Activated CD4-positive, alpha-beta T cell treated with anti-CD3 and anti-CD28 coated beads, Interleukin-2, amount 10 ng/mL, durations not matched to agents 24 days and 14 days (primary cell): ENCODE measurements at regions not wholly inside any gene's neighbourhood (a gene's known extent, or its start where the extent isn't known, plus 50 kb on each side); places are given as distances from the start of the nearest gene placed in this dataset.

Experiments
- DNase-seq: peaks from one replicate; pipeline ENCODE4 v3.0.0; 2022
- H3K27ac Mint-ChIP-seq: one replicate; pipeline ENCODE4 v1.8.0; 2022; ENCODE audit warnings: mild to moderate bottlenecking, mixed read lengths
- H3K27me3 Mint-ChIP-seq: one replicate; pipeline ENCODE4 v1.8.0; 2022; ENCODE audit warnings: mixed read lengths
- H3K36me3 Mint-ChIP-seq: one replicate; pipeline ENCODE4 v1.8.0; 2022; ENCODE audit warnings: low read depth, mild to moderate bottlenecking, mixed read lengths
- H3K4me1 Mint-ChIP-seq: one replicate; pipeline ENCODE4 v1.8.0; 2021; ENCODE audit warnings: mixed read lengths
- H3K4me3 Mint-ChIP-seq: one replicate; pipeline ENCODE4 v1.8.0; 2022; ENCODE audit warnings: mild to moderate bottlenecking, moderate library complexity, mixed read lengths
- H3K9me3 Mint-ChIP-seq: one replicate; pipeline ENCODE4 v1.8.0; 2021; ENCODE audit warnings: mixed read lengths
- intact Hi-C: fragments of 100-400 bp; cut with micrococcal nuclease; formaldehyde crosslinking; loops from one replicate; pipeline ENCODE4 v1.15.1; 2023

GRCh38 chr11:70645537-70645936, 247.2 kb downstream of the CTTN start:
- H3K4me3 Mint-ChIP-seq = no peak overlapping the region
- intact Hi-C loops = no loop called here
- H3K27ac Mint-ChIP-seq = no peak overlapping the region
- H3K27me3 Mint-ChIP-seq = no peaks in the 10 kb centered on the region
- no peaks in the 10 kb centered on the region for H3K36me3 Mint-ChIP-seq
- DNase-seq = no peak
- H3K4me1 Mint-ChIP-seq = no peaks in the 10 kb centered on the region
- no peaks in the 10 kb centered on the region for H3K9me3 Mint-ChIP-seq

GRCh38 chr11:70646272-70647049, 248.1 kb downstream of the CTTN start:
- DNase-seq = no peak
- Mint-ChIP-seq H3K4me3 (no peak overlapping the region), H3K4me1 (no peaks in the 10 kb centered on the region), H3K27ac (no peak overlapping the region), H3K36me3 (no peaks in the 10 kb centered on the region), H3K9me3 (no peaks in the 10 kb centered on the region), H3K27me3 (no peaks in the 10 kb centered on the region)
- intact Hi-C loops = no loop called here

DNA sequence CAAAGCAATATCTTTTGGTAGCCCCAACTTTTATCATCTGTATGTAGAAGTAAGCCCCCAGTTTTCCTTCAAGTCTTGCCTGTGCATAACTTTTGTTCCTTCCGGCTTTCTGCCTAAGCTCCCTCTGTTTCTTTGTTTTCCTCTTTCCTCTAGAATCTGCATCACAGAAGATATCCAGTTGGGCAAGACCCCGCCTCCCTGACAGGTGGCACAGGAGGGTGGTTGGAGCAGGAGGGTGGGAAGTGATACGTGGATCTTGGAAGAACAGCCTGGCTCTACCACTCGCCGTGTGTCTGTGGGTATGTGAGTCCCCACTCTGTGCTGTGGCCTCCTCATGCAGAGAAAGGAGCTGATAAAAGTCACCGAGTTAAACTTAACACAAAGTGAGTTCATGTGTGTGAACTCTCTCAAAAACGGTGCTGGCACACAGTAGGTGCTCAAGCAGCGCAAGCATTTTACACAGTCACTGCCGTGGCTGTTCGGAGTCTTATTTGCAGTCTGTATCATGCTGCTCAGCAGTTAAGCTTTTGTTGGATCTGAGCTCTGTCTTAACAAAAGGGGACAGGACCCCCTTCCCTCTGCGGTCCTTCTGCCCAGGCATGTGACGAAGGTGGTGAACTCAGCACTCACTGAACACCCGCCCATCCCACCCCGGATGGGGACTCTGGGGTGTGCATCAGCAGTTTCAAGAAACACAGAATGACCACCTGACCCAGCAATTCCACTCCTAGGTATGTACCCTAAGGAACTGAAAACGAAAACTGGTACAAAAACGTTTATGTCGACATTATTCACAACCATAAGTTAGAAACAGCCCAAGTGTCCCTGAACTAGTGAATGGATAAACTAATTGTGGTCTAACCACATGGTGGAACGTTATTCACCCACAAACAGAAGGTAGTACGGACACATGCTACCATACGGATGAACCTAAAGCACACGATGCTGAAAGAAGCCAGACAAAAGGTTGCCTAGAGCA, 249.1 kb downstream of the CTTN start:
- Mint-ChIP-seq H3K4me3 (no peak overlapping the region), H3K36me3 (no peaks in the 10 kb centered on the region), H3K9me3 (no peaks in the 10 kb centered on the region), H3K27me3 (no peaks in the 10 kb centered on the region), H3K27ac (no peak overlapping the region), H3K4me1 (no peaks in the 10 kb centered on the region)
- no peak for DNase-seq
- intact Hi-C loops = no loop called here

DNA sequence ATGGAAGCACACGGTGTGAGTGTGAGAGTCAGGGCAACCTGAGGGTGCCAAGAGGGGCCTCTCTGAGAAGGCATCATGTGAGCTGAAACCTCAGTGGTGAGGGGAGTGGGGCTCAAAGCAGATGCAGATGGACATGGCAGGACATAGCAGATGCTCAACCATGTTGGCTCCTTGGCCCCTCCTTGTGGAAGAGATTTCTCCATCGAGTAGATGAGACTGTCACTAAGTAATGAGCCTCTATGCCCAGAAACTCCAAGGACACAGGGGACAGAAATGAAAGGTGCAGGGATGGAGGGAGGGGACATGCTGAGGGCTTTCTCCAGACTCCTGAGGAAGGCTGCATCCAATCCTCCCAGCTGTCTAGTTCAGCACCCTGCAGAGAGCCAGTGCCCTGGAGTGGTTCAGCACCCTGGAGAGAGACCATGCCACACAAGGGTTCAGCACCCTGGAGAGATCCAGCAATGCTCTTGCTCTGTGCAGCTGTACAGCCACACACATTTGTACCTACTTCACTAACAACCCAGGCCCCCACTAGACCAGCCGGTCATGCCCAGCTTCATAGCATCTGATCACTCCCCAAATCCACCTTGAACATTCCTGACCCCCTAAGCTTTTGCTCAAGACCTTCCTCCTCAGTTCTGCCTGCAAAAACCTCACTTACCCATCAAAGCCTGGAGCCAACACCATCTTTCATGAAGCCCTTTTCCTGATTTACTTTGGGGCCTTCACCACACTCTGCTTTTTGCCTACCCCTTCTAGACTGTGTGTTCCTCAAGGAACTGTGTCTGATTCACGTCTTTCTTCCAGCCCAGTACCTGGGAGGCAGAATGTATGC, 252.0 kb downstream of the CTTN start:
- Mint-ChIP-seq H3K27ac (no peak overlapping the region), H3K9me3 (no peaks in the 10 kb centered on the region), H3K36me3 (no peaks in the 10 kb centered on the region), H3K27me3 (no peaks in the 10 kb centered on the region), H3K4me3 (no peak overlapping the region), H3K4me1 (no peaks in the 10 kb centered on the region)
- DNase-seq = peak; percentile 88
- intact Hi-C loops = no loop called here

- intact Hi-C loops = no loop called here
- H3K4me1 Mint-ChIP-seq = no peaks in the 10 kb centered on the region
- DNase-seq = no peak
- H3K36me3 Mint-ChIP-seq = no peaks in the 10 kb centered on the region
- no peak overlapping the region for H3K27ac Mint-ChIP-seq
- no peaks in the 10 kb centered on the region for H3K27me3 Mint-ChIP-seq
- H3K4me3 Mint-ChIP-seq = no peak overlapping the region
- H3K9me3 Mint-ChIP-seq = no peaks in the 10 kb centered on the region
Measured at GRCh38 chr11:70651031-70651430, 252.7 kb downstream of the CTTN start.

DNA sequence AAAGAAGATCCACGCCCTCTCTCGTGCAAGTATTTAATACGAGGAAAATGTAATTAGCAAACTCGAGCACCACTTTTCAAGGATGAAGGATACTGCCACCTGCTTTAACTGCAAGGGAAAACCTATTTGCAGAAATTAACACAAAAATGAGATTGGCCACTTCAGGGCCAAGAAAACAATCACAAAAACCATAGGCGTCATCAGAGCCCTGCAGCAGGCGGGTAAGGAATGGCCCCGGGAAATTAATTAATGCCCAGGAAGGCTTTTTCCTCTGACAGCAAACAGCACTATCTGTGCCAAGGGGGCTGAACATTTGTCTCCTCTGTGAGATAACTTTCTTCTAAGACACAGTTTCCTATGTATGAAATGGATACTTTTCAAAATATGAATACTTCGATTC, 255.7 kb downstream of the CTTN start:
- no peaks in the 10 kb centered on the region for H3K4me1 Mint-ChIP-seq
- intact Hi-C loops = no loop called here

DNA sequence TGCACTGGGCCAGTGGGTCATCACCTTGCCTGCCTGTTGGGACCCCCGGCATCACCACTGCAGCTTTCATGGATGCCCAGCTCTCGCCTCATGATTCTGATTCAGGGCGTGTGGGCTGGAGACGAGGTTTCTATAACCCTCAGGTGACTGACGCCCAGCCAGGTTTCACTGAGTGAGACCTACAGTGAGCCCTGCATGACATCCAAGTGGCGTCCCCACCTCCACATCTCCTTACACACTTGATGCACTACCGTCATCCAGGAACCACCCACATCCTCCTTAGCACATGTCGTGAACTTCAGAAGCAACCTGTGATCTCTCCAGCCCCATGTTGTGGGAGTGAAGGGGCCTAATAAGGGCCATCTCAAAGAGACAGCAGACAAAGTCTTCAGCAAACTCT, 257.5 kb downstream of the CTTN start:
- intact Hi-C loops = no loop called here
- H3K4me1 Mint-ChIP-seq = no peaks in the 10 kb centered on the region
- H3K27ac Mint-ChIP-seq = no peak overlapping the region

More for the DNA sequence above, 255.7 kb downstream of the CTTN start:
- no peak overlapping the region for H3K4me3 Mint-ChIP-seq
- H3K36me3 Mint-ChIP-seq = no peaks in the 10 kb centered on the region
- no peaks in the 10 kb centered on the region for H3K27me3 Mint-ChIP-seq
- H3K9me3 Mint-ChIP-seq = no peaks in the 10 kb centered on the region
- DNase-seq = no peak
- no peak overlapping the region for H3K27ac Mint-ChIP-seq

DNA sequence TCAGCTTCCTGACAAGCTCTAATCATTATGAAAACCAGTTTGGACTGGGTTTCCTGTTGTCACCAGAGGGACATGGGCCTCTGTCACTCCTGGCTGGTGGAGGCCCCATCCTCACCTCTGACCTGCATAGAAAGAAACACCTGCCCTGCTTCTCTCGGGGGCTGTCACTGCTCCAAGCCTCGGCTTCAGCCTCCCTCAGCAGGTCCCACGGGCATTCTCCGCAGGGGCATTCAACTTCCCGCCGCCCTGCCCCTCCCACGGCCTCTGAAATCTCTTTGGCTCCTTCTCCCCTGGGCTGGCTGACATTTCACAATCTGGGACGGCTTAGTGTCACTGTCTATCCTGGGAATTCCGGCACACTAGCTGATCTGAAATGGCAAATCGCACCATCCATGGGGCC, 257.9 kb downstream of the CTTN start:
- peaks cover 9% of the 10 kb centered on the region for H3K27me3 Mint-ChIP-seq
- H3K4me3 Mint-ChIP-seq = no peak overlapping the region

More for the DNA sequence above, 257.5 kb downstream of the CTTN start:
- Mint-ChIP-seq H3K4me3 (no peak overlapping the region), H3K9me3 (no peaks in the 10 kb centered on the region), H3K36me3 (no peaks in the 10 kb centered on the region), H3K27me3 (peaks cover 5% of the 10 kb centered on the region)
- DNase-seq = no peak

GRCh38 chr11:70660059-70660888, 261.9 kb downstream of the CTTN start:
- Mint-ChIP-seq H3K4me1 (no peaks in the 10 kb centered on the region), H3K27me3 (peaks cover 17% of the 10 kb centered on the region), H3K4me3 (no peak overlapping the region), H3K9me3 (no peaks in the 10 kb centered on the region), H3K27ac (no peak overlapping the region), H3K36me3 (no peaks in the 10 kb centered on the region)
- intact Hi-C loops = no loop called here
- DNase-seq = no peak

More for the DNA sequence above, 257.9 kb downstream of the CTTN start:
- H3K4me1 Mint-ChIP-seq = no peaks in the 10 kb centered on the region
- H3K9me3 Mint-ChIP-seq = no peaks in the 10 kb centered on the region
- H3K27ac Mint-ChIP-seq = no peak overlapping the region
- DNase-seq = no peak
- no peaks in the 10 kb centered on the region for H3K36me3 Mint-ChIP-seq
- intact Hi-C loops = no loop called here

DNA sequence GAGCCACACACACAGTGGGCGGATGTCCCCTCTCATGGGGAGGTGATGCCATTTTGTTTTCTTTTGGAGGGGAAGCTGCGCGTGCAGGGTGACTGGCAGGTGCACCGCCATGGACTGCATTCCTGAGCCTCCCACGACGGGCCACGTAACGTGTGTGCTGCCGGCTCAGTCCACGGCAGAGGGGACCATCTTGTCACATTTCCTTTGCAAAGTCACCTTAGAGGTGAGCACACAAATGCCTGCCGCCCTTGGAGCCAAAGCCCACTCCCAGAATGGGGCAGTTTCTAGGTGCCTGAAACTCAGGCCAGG, 262.5 kb downstream of the CTTN start:
- intact Hi-C loops = no loop called here
- Mint-ChIP-seq H3K4me1 (no peaks in the 10 kb centered on the region), H3K9me3 (no peaks in the 10 kb centered on the region), H3K36me3 (no peaks in the 10 kb centered on the region), H3K27me3 (peaks cover 17% of the 10 kb centered on the region), H3K4me3 (no peak overlapping the region), H3K27ac (no peak overlapping the region)
- no peak for DNase-seq

DNA sequence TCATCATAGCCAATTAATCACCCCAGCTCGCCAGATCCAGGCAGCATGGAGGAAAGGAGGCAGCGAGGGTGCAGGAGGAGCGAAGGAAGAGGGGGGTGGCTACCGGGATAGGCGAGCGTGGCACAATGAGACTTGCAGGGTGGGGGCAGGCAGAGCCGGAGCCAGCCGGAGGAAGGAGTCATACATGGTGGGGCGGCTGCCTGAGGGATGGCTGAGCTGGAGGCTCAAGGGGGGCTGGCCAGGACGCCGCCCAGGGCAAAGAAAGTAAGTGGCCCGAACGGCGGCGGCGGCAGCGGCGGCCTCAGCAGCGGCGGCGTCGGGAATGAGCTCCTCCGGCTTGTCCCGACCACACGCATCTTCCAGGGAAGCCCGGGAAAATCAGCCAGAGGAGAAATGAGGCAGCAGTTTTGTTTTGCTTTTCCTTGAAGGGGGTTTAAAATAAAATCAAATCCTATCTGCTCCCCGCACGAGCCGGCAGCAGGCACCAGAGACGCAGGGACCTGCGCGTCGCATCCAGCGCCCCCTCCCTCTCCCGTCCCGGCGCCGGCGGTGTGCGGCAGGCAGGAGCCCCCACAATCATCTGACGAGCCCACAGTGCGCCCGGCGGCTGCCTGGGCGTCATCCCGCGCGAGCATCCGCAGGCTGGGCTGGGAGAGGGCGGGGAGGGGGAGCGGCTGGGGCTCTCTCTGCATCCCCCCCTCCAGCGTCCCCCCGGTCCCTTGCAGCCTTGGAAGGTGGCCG, 263.6 kb downstream of the CTTN start:
- Mint-ChIP-seq H3K4me3 (no peak overlapping the region), H3K9me3 (no peaks in the 10 kb centered on the region), H3K27me3 (peaks cover 17% of the 10 kb centered on the region), H3K27ac (no peak overlapping the region), H3K4me1 (no peaks in the 10 kb centered on the region), H3K36me3 (no peaks in the 10 kb centered on the region)
- intact Hi-C loops = no loop called here
- DNase-seq = no peak

DNA sequence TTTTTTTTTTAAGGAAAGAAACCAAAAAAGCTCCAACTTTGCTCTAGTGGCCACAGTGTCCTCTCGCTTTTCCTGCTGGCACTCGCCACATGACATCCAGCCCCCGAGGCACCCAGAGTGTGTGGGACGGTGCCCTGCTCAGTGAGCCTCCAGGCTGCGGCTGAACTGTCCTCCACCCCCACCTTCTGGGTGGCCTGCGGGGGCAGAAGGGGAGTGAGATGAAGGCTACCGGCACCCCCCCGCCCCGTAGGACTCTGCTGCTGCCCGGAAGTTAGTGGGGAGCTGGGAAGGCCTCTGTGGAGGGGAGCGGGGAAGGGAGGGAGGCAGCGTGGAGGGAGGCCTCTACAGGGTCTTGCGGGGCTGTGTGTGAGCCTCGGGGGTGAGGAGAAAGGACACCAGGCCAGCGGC, 264.4 kb downstream of the CTTN start:
- H3K9me3 Mint-ChIP-seq = no peaks in the 10 kb centered on the region
- H3K27me3 Mint-ChIP-seq = peaks cover 17% of the 10 kb centered on the region
- H3K4me1 Mint-ChIP-seq = no peaks in the 10 kb centered on the region
- H3K27ac Mint-ChIP-seq = no peak overlapping the region
- no peaks in the 10 kb centered on the region for H3K36me3 Mint-ChIP-seq
- intact Hi-C loops = no loop called here
- DNase-seq = no peak
- no peak overlapping the region for H3K4me3 Mint-ChIP-seq

DNA sequence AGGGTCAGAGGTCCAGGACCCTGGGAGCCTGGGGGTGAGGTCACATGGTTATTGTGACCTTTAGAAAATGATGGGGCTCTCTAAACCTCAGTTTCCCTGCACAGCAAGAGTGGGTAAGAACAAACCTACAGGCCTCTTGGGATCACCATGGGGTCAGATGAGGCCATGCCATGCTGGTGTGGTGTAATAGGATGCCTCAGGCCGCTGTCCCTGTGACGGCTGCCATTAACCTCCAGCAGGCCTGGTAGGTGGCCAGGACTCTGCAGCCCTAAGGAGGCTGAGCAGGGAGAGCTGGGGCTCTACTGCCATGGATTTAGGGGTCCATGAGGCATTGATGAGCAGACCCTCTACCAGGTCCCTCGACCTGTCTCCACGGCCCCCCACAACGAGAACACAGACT, 265.5 kb downstream of the CTTN start:
- DNase-seq = no peak
- no peaks in the 10 kb centered on the region for H3K36me3 Mint-ChIP-seq
- no peak overlapping the region for H3K4me3 Mint-ChIP-seq
- H3K9me3 Mint-ChIP-seq = no peaks in the 10 kb centered on the region
- H3K4me1 Mint-ChIP-seq = no peaks in the 10 kb centered on the region
- no peak overlapping the region for H3K27ac Mint-ChIP-seq
- intact Hi-C loops = no loop called here
- H3K27me3 Mint-ChIP-seq = peaks cover 17% of the 10 kb centered on the region
